ENCODE measurements at regions not wholly inside any gene's neighbourhood (a gene's known extent, or its start where the extent isn't known, plus 50 kb on each side); places are given as distances from the start of the nearest gene placed in this dataset.

- no peak overlapping the region for H3K27ac Mint-ChIP-seq
- no peaks in the 10 kb centered on the region for H3K4me1 Mint-ChIP-seq
- no peak for TF ChIP-seq CTCF (IDR thresholded peaks at IDR 0.05)
- no peak overlapping the region for H3K4me3 Mint-ChIP-seq
- no peak for DNase-seq
- H3K27me3 Mint-ChIP-seq (ENCODE audit: low read depth, poor library complexity), result peaks cover 4% of the 10 kb centered on the region
- no peaks in the 10 kb centered on the region for H3K9me3 Mint-ChIP-seq
- no peaks in the 10 kb centered on the region for H3K36me3 Mint-ChIP-seq (ENCODE audit: low read depth)
These were observed 414.8 kb upstream of the C2CD4B start for GRCh38 chr15:62579842-62580241.

- no peak overlapping the region for H3K27ac Mint-ChIP-seq
- TF ChIP-seq CTCF (IDR thresholded peaks at IDR 0.05), result no peak
- no peak for DNase-seq
- H3K4me3 Mint-ChIP-seq, result no peak overlapping the region
- peaks cover 4% of the 10 kb centered on the region for H3K27me3 Mint-ChIP-seq (ENCODE audit: low read depth, poor library complexity)
- H3K9me3 Mint-ChIP-seq, result no peaks in the 10 kb centered on the region
- H3K36me3 Mint-ChIP-seq (ENCODE audit: low read depth), result no peaks in the 10 kb centered on the region
- no peaks in the 10 kb centered on the region for H3K4me1 Mint-ChIP-seq
These were observed 417.5 kb upstream of the C2CD4B start for GRCh38 chr15:62582580-62582979.

GRCh38 chr15:62584301-62585235 is 419.5 kb upstream of the C2CD4B start:
- H3K36me3 Mint-ChIP-seq (ENCODE audit: low read depth), result peaks cover under 1% of the 10 kb centered on the region
- TF ChIP-seq CTCF (IDR thresholded peaks at IDR 0.05), result no peak
- peaks cover 5% of the 10 kb centered on the region for H3K4me1 Mint-ChIP-seq
- H3K4me3 Mint-ChIP-seq, result no peak overlapping the region
- DNase-seq, result no peak
- no peak overlapping the region for H3K27ac Mint-ChIP-seq
- H3K27me3 Mint-ChIP-seq (ENCODE audit: low read depth, poor library complexity), result no peaks in the 10 kb centered on the region
- H3K9me3 Mint-ChIP-seq, result no peaks in the 10 kb centered on the region

- peaks cover 9% of the 10 kb centered on the region for H3K36me3 Mint-ChIP-seq (ENCODE audit: low read depth)
- peaks cover 9% of the 10 kb centered on the region for H3K4me1 Mint-ChIP-seq
- H3K27ac Mint-ChIP-seq, result no peak overlapping the region
- no peak for DNase-seq
- no peaks in the 10 kb centered on the region for H3K9me3 Mint-ChIP-seq
- TF ChIP-seq CTCF (IDR thresholded peaks at IDR 0.05), result no peak
- H3K4me3 Mint-ChIP-seq, result no peak overlapping the region
- H3K27me3 Mint-ChIP-seq (ENCODE audit: low read depth, poor library complexity), result no peaks in the 10 kb centered on the region
These were observed 424.0 kb upstream of the C2CD4B start for GRCh38 chr15:62588938-62589670.

GRCh38 chr15:62591842-62592838 is 427.1 kb upstream of the C2CD4B start:
- Mint-ChIP-seq H3K27ac (no peak overlapping the region), H3K27me3 (ENCODE audit: low read depth, poor library complexity) (no peaks in the 10 kb centered on the region), H3K9me3 (peaks cover 14% of the 10 kb centered on the region), H3K36me3 (ENCODE audit: low read depth) (peaks cover 17% of the 10 kb centered on the region), H3K4me3 (no peak overlapping the region), H3K4me1 (peaks cover 9% of the 10 kb centered on the region)
- DNase-seq, result no peak
- TF ChIP-seq CTCF (IDR thresholded peaks at IDR 0.05), result no peak
